OCI-LY3 (cell line): ENCODE measurements at regions not wholly inside any gene's neighbourhood (a gene's known extent, or its start where the extent isn't known, plus 50 kb on each side); places are given as distances from the start of the nearest gene placed in this dataset.

Experiments
- H2AFZ ChIP-seq: fragments of 200-600, 300-600 bp; shearing (Covaris generic); 2 replicates; pipeline ENCODE4 v1.6.0; 2014; ENCODE audit warnings: antibody characterized with exemption, low read depth, low read length
- H3K27ac ChIP-seq: fragments of 200-600, 300-600 bp; sonication (generic); 2 replicates; pipeline ENCODE4 v1.5.1; 2014; ENCODE audit warnings: mild to moderate bottlenecking, low read length, moderate library complexity, mixed read lengths
- H3K27me3 ChIP-seq: fragments of 200-600, 300-600 bp; sonication (generic); 2 replicates; pipeline ENCODE4 v1.6.1; 2014; ENCODE audit warnings: low read depth, low read length, mixed read lengths
- H3K36me3 ChIP-seq: fragments of 200-600, 300-600 bp; sonication (generic); replicated peaks from 2 replicates; pipeline ENCODE3; 2014; ENCODE audit warnings: low read depth, low read length, mixed read lengths
- H3K4me1 ChIP-seq: fragments of 300-600, 200-600 bp; sonication (generic); 2 replicates; pipeline ENCODE4 v1.6.1; 2014; ENCODE audit warnings: low read length, mixed read lengths
- H3K4me2 ChIP-seq: fragments of 200-600, 300-600 bp; sonication (generic); 2 replicates; pipeline ENCODE4 v1.6.1; 2014; ENCODE audit warnings: low read length, mixed read lengths
- H3K4me3 ChIP-seq: fragments of 300-600, 200-600 bp; sonication (generic); 2 replicates; pipeline ENCODE4 v1.5.1; 2014; ENCODE audit warnings: antibody characterized with exemption, mild to moderate bottlenecking, low read length, moderate library complexity
- H3K79me2 ChIP-seq: fragments of 300-600, 200-600 bp; shearing (Covaris generic); 2 replicates; pipeline ENCODE4 v1.6.1; 2014; ENCODE audit warnings: mild to moderate bottlenecking, low read length, mixed read lengths
- H3K9ac ChIP-seq: fragments of 300-600, 200-600 bp; shearing (Covaris generic); 2 replicates; pipeline ENCODE4 v1.6.0; 2014; ENCODE audit warnings: mild to moderate bottlenecking, low read length, moderate library complexity
- H3K9me3 ChIP-seq: fragments of 200-600, 300-600 bp; shearing (Covaris generic); 2 replicates; pipeline ENCODE4 v1.6.1; 2014; ENCODE audit warnings: low read length, mixed read lengths; ENCODE audit not compliant: insufficient read depth
- H4K20me1 ChIP-seq: fragments of 200-600, 300-600 bp; sonication (generic); 2 replicates; pipeline ENCODE4 v1.6.1; 2016; ENCODE audit warnings: low read length, mixed read lengths; ENCODE audit not compliant: insufficient read depth
- EZH2phosphoT487 ChIP-seq: fragments of 200-600 bp; shearing (Covaris generic); IDR thresholded peaks from 2 replicates; pipeline ENCODE4 v1.6.1; 2018; ENCODE audit warnings: antibody characterized with exemption, mixed run types, low read depth
- TF ChIP-seq, protein P1 (sequence below): fragments of 200-600, 300-600 bp; sonication (generic); IDR thresholded peaks from 2 replicates; pipeline ENCODE4 v1.5.1; 2014; ENCODE audit warnings: antibody characterized with exemption, low read length, low read depth

DNA sequence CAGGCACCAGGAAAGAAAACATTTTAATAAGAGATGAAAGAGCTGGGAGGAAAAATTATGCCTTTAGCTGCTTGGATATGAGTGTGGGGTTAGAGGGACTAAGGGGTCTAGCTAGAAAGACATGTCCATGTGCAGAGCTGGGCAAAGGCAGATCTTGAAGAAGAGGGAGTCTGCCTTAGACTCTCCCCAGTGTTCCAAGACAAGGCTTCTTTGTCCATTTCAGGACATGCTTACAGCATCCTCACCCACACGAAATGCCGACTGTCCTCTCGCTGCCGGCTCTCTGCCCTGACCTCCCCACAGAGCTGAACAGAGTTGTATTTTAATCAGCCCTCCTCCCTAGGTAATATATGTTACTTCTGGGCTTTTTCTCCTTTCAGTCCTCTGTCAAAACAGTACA, 100.7 kb upstream of the ATP1B1 start:
- H3K4me3 ChIP-seq, result no peak overlapping the region
- no peak overlapping the region for H2AFZ ChIP-seq
- H3K27ac ChIP-seq, result no peak overlapping the region
- H3K4me2 ChIP-seq, result no peak overlapping the region
- no peaks in the 10 kb centered on the region for H3K36me3 ChIP-seq
- H3K9me3 ChIP-seq, result no peaks in the 10 kb centered on the region
- no peaks in the 10 kb centered on the region for H4K20me1 ChIP-seq
- H3K79me2 ChIP-seq, result no peaks in the 10 kb centered on the region
- TF ChIP-seq, protein P1, sequence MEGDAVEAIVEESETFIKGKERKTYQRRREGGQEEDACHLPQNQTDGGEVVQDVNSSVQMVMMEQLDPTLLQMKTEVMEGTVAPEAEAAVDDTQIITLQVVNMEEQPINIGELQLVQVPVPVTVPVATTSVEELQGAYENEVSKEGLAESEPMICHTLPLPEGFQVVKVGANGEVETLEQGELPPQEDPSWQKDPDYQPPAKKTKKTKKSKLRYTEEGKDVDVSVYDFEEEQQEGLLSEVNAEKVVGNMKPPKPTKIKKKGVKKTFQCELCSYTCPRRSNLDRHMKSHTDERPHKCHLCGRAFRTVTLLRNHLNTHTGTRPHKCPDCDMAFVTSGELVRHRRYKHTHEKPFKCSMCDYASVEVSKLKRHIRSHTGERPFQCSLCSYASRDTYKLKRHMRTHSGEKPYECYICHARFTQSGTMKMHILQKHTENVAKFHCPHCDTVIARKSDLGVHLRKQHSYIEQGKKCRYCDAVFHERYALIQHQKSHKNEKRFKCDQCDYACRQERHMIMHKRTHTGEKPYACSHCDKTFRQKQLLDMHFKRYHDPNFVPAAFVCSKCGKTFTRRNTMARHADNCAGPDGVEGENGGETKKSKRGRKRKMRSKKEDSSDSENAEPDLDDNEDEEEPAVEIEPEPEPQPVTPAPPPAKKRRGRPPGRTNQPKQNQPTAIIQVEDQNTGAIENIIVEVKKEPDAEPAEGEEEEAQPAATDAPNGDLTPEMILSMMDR, result no peak
- TF ChIP-seq EZH2phosphoT487, result no peak
- H3K9ac ChIP-seq, result no peak overlapping the region
- H3K27me3 ChIP-seq, result peaks cover 7% of the 10 kb centered on the region; the same call in 1 of the 2 replicates
- peaks cover 17% of the 10 kb centered on the region for H3K4me1 ChIP-seq

DNA sequence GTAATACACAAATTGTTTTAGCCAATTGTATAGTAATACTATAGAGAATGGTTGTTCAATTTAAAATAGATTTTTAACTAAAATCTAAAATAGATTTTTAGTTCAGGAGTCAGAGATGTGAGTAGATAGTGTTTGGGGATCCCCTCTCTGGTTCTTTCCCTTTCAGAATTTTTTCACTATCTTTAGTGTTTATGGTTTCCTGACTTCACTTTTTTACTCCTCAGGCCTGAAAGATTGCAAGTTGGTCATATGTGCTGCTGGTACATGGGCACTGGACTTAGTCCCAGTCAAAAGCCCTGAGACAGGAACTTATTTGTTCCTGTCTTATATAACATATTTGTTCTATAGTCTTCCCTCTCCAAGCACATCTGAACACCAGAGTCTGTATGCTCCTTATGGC, 96.8 kb upstream of the ATP1B1 start:
- no peaks in the 10 kb centered on the region for H4K20me1 ChIP-seq
- TF ChIP-seq, protein P1, result no peak
- no peak for TF ChIP-seq EZH2phosphoT487

DNA sequence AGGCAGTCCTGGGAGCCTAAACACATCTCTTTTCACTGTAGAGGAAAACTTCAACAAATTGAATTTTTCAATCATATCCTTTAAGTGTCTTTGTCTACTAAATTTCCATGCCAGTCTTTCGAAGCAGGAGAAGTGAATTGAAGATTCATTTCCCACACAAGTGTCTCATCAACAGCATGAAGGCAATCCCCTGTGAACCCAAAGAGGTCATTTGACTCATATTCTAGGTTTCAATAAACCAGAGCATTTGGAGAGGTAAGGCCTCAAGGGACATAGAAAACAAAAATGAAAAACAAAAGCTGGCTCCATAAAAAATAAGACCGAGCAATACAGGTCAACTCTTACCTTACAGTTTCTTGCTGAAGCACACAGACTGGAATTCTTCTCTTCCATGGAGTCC, 94.1 kb upstream of the ATP1B1 start:
- no peaks in the 10 kb centered on the region for H3K9me3 ChIP-seq
- TF ChIP-seq EZH2phosphoT487, result no peak
- TF ChIP-seq, protein P1, result no peak

More for the DNA sequence above, 96.8 kb upstream of the ATP1B1 start:
- Histone ChIP-seq H3K9me3 (no peaks in the 10 kb centered on the region), H3K4me1 (peaks cover 43% of the 10 kb centered on the region), H3K9ac (no peak overlapping the region), H3K79me2 (no peaks in the 10 kb centered on the region), H3K27me3 (peaks cover 11% of the 10 kb centered on the region; the same call in 1 of the 2 replicates), H3K36me3 (no peaks in the 10 kb centered on the region), H3K27ac (no peak overlapping the region), H3K4me3 (no peak overlapping the region), H3K4me2 (peak overlapping the region; percentile 6; the same call in 1 of the 2 replicates), H2AFZ (no peak overlapping the region)

DNA sequence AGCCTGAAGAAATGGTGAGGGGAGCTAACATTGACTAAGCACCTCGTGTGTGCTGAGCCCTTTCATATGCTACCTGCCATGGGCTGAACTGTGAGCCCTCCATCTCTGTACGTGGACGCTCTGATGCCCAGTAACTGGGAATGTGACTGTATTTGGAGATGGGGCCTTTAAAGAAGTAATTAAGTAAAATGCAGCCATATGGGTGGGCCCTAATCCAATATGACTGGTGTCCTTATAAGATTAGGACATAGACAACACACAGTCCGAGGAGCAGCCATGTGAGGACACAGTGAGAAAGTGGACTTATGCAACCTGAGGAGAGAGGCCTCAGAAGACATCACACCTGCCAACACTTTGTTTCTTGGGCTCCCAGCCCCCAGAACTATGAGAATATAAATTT, 92.7 kb upstream of the ATP1B1 start:
- peaks cover 6% of the 10 kb centered on the region; the same call in 1 of the 2 replicates for H3K27me3 ChIP-seq
- no peak overlapping the region for H3K9ac ChIP-seq
- no peak overlapping the region for H3K4me2 ChIP-seq
- TF ChIP-seq, protein P1, result no peak
- TF ChIP-seq EZH2phosphoT487, result no peak
- H4K20me1 ChIP-seq, result no peaks in the 10 kb centered on the region
- H3K9me3 ChIP-seq, result no peaks in the 10 kb centered on the region
- H3K36me3 ChIP-seq, result no peaks in the 10 kb centered on the region
- H3K27ac ChIP-seq, result no peak overlapping the region
- H3K4me3 ChIP-seq, result no peak overlapping the region
- H2AFZ ChIP-seq, result no peak overlapping the region
- no peaks in the 10 kb centered on the region for H3K79me2 ChIP-seq
- H3K4me1 ChIP-seq, result peaks cover 43% of the 10 kb centered on the region

More for the DNA sequence above, 94.1 kb upstream of the ATP1B1 start:
- H3K4me2 ChIP-seq, result peak overlapping the region; percentile 21
- H2AFZ ChIP-seq, result no peak overlapping the region
- H3K9ac ChIP-seq, result no peak overlapping the region
- H4K20me1 ChIP-seq, result no peaks in the 10 kb centered on the region
- H3K4me1 ChIP-seq, result peaks cover 43% of the 10 kb centered on the region
- no peaks in the 10 kb centered on the region for H3K79me2 ChIP-seq
- H3K27me3 ChIP-seq, result peaks cover 6% of the 10 kb centered on the region; the same call in 1 of the 2 replicates
- no peak overlapping the region for H3K27ac ChIP-seq
- H3K36me3 ChIP-seq, result no peaks in the 10 kb centered on the region
- no peak overlapping the region for H3K4me3 ChIP-seq
